Activated T-cell treated with anti-CD3 and anti-CD28 coated beads for 48 hours (primary cell): ENCODE measurements at regions not wholly inside any gene's neighbourhood (a gene's known extent, or its start where the extent isn't known, plus 50 kb on each side); places are given as distances from the start of the nearest gene placed in this dataset.

Source experiments
- DNase-seq: peaks from one replicate; pipeline ENCODE4 v3.0.0-alpha.2; 2020; ENCODE audit warnings: low read depth

- no peak for DNase-seq
These were observed 59.9 kb upstream of the ODAD2 start for GRCh38 chr10:28058746-28059145.

- no peak for DNase-seq
These were observed 55.5 kb upstream of the ODAD2 start for GRCh38 chr10:28054228-28054860.

- no peak for DNase-seq
These were observed 50.4 kb upstream of the ODAD2 start for GRCh38 chr10:28049286-28049685.
